NCI-H2227 treated with DMSO at 0.1 percent for 48 hours (cell line): ENCODE measurements at regions not wholly inside any gene's neighbourhood (a gene's known extent, or its start where the extent isn't known, plus 50 kb on each side); places are given as distances from the start of the nearest gene placed in this dataset.
"Not testable (repeated sequence)": the region's sequence is repeated elsewhere in the genome, so short reads cannot be mapped to it uniquely, and the experiment has no call there.

Experiments
- DNase-seq: peaks from one replicate; lab custom pipeline; 2025; lab: John Stamatoyannopoulos, UW

DNA sequence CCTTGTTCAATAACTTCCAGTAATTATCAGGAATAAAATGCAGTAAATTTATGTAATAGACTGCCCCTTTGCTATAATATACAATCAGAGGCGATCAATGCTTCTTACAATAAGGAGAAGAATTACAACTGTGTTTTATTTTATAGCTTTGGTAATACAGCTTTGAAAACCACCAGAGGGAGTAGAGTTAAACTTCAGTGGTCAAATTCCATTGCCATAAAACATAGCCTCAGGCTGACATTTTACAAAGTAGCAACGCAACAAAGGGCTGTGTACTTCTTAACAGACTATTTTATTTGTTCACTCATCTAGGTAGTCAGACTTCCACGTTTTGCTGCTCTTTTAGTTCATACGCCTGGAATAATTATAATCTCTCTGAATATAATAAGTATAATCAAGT lies 58.5 kb downstream of the TEX13C start:
- DNase-seq, result peak; percentile 26

DNA sequence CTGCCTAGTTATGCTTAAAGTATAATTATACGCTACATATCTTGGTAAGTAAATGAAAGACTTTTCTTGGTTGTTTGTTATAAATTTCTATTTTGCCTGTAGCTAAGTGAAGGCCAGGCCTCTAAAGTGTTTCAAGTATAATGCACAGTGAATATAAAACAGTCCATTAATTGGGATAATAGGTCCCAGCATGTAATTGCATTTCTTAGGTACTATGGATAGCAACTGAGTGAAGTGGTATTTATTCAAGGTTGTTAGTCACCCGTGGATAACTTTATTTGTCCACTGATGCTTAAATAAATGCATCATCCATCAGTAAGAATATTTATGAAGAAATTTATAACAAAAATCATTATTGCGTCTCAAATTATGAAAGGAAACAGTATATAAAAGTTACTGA lies 59.1 kb downstream of the TEX13C start:
- DNase-seq, result no peak

DNA sequence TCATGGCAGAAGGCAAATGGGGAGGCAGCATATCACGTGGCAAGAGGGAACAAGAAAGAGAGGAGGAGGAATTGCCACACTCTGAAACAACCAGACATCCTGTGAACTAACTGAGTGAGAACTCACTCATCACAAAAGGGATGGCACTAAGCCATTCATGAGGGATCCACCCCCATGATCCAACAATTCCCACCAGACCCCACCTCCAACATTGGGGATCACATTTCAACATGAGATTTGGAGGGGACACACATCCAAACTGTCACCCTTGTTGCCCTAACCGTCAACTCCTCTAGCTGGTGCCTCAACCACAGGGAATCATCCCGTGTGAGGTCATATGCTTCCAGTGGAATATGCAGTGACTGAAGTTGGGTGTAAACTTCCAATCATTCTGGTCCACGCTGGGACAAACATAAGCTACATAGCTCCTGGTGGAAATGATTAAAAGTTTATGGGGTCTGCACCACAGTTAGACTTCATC lies 62.5 kb downstream of the TEX13C start:
- DNase-seq, result no peak

DNA sequence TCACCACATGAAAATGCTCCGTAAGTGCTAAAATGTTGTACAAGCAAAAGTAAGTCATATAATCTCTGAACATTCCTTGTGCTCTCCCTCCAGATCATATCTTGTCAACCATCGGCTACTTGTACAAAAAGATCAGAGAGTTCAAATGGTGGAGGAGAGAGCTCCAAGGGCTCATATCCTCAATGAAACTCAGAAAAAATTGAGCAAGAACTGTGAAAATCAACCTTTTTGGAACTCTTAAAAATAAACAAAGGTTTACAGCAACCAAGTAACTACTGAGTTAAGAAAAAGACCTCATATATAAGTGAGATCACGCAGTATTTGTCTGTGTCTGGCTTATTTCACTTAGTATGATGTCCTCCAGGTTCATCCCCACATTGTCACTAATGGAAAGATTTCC lies 63.2 kb downstream of the TEX13C start:
- DNase-seq, result no peak

DNA sequence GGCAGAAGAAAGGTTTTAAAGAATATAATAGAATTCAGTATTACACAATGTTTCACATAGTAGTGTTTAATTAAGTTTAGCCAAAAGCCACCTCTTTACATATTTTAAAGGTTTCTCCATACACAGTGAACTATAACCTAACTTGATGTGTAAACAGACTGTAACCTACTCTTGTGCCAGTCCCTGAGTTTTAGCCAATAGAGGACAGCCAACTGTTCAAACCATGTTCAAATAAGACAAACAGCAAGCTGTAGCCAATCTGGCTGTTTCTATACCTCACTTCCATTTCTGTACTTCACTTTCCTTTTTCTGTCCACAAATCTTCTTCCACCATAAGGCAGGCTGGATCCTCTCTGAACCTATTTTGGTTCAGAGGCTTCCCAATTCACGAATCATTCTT lies 65.2 kb downstream of the TEX13C start:
- DNase-seq, result no peak

DNA sequence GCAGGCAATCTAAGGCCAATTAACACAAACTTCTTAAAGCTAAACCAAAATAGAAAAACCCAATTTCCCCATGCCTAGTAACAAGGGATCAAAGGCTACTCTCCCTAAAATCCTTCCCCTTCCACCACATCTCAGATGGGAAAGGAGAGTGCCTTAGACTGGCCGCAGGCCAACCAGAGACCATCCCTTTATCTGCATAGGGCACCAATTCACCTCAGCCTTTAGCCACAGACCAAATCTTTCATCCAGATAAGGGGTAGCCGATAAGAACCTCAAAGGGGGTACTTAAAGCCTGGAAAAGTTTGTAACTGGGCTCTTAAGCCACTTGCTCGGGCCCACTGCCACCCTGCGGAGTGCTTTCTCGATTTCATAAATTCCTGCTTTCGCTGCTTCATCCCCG lies 68.3 kb downstream of the TEX13C start:
- DNase-seq, result no peak

DNA sequence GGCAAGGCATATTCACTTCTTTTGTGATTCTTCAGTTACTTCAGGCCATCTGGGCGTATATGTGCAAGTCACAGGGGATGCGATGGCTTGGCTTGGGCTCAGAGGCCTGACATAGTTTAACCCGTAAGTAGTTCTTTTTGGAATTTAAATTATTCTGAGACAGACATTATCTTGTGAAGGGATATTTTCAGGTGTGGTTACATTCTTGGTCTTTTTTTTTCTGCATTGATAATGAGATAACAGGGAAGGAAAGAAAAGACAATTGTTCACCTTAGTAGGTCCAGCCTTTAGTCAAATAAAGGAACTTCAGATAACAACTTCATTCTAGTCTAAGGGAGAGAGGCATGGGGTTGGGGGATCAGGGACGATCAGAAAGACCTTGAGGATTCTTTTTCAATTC lies 74.8 kb downstream of the TEX13C start:
- DNase-seq, result no peak

DNA sequence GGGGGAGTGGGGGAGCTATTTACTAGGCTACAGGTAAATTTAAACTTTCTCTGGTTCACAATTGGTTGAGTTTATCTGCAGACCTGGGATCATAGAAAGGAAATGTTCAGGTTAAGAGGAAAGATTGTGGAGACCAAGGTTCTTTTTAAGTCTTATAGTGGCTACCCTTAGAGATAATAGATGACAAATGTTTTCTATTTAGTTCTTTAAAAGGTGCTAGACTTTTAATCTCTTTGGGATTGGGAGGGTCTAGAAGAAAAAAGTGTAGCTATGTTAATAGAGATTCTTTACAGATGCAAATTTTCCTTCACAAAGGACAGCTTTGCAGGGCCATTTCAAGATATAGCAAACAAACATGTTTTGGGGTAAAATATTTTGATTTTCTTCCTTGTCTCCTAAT lies 76.0 kb downstream of the TEX13C start:
- DNase-seq, result no peak

DNA sequence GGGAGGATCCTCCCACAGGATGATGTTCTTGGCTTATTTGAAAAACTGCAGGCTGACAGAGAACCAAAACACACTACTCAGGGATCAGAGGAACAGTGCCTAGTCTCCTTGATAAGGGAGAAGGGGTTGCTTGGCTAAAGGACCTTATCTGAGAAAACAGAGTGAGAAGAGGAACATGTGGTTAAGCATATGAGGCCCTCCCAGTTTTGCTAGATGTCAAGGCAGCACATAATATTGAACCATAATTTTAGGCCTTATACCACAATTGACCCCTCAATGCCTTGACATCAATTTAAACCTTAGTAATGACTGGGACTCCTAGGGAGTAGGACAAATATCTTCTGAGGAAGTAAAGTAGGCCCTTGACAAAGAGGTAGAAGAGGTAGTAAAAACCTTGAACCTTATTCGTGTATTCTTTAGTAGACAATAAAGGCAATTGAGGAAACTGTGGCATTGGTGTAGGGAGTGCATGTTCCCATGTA lies 79.3 kb downstream of the TEX13C start:
- DNase-seq, result no peak

DNA sequence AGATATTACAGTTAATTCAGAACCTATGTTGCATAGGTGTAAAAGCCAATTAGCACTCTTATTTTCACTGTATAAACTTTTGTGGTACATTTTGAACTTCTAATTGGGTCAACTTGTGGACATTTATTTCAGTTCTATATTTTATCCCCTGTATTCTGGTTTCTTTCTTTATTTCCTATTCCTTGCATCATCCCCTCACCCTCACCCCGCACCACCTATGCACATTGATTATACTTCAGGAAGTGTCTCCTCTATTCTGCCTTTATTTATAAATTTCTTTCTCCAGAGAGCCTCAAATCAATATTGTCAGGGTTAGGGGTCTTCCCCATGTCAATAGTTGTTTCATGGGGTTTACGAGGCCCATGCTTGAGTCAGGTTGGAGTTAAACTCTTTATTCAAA lies 83.1 kb downstream of the TEX13C start:
- no peak for DNase-seq

DNA sequence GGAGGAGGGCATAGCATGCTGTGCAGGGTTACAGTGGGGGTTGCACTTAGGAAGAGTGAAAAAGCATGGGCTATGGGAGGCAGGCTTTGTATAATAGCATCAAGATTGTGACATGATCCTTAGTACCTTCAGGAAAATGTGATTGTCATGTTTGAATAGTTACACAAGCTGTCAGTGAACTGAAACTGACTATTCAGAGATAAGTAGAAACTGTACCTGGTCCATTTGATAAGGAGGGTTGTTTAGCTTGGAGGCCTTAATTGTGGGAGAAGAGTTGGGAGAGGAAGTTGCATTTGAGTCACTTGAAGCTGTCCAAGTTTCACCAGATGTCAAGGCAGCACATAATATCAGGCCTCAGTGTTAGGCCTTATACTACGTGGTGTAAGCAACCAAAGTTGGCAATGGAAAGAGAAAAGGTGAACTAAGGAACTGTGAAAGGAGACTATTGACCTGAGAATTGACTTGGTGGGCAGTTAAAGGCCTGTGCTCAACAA lies 85.0 kb downstream of the TEX13C start:
- DNase-seq, result no peak

DNA sequence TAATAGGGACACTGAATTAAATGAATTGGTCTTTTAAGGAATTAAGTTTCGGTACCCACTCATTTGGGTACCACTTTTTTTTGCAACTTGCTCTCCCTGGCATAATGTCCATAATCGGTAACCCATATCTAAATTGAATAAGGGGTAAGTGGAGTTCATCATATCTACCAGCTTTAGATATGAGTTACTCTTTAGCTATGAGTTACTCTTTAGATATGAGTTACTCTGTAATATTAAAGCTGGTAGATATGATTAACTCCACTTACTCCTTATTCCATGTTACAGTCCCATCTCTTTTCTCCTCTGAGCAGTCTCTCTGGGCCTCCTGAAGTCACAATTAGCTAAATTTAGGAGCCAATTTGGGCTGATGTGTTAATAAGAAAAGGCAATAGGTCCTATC lies 85.7 kb downstream of the TEX13C start:
- DNase-seq, result no peak

DNA sequence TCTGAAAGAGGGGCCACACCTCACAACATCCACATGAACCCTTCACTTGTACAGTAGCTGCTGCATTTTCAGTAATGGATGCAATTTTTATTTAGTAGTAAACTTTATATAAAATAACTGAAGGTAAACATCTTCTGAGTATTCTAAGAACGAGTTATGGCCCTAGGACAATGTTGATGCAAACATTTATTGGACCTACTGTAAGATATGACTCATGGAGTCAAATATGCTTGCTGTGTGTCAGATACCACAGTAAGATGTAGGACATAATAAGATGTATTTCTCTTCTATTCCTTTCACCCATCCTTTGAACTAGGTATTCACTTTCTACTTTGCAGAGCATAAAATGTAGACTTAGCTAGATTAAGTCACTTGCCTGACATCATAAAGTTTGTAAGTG lies 87.6 kb downstream of the TEX13C start:
- no peak for DNase-seq

DNA sequence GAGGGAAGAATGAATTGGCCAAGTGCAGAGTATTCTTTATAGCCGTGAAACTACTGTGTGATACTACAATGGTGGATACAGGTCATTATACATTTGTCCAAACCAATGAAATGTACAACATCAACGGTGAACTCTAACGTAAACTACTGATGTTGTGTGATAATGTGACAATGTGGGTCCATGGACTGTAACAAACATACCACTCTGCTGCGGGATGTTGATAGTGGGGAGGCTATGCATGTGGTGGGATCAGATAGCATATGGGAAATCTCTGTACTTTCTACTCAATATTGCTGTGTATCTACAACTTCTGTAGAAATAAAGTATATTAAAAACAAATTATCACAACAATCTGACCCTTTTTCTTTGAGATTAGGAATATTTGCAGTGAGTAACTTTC lies 101.1 kb downstream of the TEX13C start:
- DNase-seq, result no peak

DNA sequence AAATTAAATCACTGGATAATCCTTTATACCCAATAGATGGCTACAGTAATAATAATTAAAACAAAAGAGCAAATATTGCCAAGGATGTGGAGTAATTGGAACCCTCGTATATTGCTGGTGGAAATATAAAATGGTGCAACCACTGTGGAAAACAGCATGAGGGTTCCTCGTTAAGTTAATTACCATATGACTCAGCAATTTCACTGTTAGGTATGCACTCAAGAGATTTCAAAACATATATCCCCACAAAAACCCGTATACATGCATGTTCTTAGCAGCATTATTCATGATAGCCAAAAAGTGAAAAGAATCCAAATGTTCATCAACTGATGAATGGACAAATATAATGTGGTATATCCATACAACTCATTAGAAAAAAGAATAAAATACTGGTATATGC lies 103.3 kb downstream of the TEX13C start:
- DNase-seq, result no peak

DNA sequence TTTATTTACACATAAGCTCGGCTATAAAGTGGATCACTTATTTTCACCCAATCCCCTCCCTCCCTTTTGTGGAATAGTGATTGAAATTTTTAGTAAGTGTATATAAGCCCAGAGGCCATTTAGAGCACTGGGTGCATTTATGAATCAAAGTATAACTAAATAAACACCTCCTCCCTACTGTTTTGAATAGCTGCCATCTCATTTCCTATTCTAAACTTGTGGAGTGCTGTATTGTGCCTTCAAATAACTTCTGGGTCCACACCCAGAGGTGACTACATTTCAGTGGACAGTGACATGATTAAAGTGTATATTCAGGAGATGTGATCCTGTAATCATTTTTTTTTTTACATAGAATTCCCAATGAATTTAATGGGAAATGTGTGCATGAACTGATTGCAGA lies 104.9 kb downstream of the TEX13C start:
- no peak for DNase-seq

DNA sequence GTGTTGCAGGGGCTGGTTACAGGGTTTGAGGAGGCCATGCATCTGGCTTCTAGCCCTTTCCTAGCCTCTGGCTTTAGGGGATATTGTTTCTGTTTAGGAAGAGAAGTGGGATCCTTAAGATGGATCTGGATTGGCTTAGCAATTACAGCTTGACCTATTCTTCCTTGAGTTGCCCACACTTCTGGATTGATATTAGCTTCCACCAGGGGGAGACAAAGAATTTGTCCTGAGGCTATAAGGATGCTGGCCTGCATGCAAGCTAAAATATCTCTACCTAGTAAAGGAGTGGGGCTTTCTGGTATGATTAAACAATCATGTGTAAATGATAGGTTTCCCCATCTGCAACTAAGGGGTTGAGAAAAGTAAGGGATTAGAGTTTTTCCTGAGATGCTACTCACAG lies 117.2 kb downstream of the TEX13C start:
- no peak for DNase-seq

DNA sequence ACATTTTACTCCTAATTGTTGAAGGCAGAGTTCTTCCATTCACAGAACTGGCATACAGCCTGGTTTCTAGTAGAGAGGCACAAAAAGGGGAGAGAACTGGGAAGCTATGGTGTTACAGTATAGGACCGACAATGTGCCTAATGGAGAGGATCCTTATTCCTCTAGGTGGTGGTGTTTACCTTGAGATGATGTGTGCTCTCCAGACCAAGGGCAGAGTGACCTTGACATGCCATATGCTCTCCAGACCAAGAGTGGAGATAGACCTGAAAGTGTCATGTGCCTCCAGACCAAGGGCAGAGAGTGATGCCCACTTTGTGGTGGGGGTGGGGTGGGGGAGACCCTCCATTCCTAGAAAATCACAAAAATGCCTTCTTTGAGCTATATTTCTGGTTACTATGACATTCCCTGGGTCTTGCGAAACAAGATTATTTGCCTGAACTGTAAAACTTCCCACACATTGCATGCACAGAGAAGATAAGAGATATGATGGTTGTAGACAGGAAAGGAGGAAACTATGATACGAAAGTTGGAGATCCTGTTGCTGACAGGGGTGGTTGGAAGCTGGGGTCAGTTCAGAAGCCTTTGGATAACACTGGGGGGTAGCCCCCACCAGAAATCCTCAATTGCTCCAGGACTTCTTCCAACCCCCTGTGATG lies 119.7 kb downstream of the TEX13C start:
- DNase-seq, result no peak

DNA sequence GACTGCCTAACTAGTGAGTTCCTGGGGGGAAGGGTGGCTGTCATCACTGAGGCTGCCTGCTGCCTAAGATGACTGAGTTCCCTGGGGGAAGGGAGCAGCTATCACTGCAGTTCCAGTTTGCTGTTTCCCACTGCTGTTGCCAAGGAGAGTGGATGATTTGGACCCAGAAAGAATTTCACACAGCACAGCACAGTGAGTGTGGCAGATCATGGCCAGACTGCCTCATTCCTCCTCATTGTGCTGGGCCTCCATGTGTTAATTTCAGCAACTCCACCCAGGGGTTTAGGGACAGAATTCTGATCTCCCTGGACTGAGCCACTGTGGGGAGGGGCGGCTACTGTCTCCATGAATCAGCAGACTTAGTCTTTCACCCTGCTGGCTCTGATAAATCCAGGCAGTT lies 125.0 kb downstream of the TEX13C start:
- DNase-seq, result no peak

DNA sequence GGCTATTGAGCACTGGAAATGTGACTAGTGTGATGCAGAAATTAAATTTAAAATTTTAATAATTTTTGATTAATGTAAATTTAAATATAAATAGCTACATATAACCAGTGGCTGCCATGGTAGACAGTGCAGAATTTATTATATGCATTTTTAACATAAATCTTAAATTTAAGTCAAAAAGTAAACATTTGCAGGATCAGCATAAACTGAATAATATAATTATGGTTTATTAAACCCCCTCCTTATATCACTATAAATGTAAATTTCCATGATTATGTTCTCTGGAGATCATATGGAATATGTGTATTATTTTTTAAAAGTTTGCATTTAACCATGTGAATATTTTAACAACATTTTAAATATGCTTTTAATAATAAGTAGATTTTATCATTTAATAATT lies 155.8 kb downstream of the TEX13C start:
- DNase-seq, result no peak

DNA sequence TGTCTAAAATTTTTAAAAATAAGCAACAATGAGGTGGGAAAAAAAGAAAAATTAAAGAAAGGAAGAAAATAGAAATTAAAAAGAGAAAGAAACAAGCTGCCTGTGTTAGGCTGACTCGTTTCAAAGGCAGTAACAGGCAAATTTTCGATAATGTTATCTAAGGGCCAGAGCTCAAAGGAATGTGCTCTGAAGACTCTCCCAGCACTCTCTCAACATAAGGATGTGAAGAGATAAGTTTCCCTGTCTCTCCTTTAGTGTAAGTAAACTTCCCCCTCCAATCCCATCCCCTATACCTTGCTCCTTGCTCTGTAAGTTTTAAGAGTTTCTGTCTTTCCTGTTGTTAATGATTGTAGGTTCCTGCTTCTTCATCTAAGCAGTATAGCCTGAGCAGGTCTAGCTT lies 172.8 kb downstream of the TEX13C start:
- DNase-seq, result no peak

DNA sequence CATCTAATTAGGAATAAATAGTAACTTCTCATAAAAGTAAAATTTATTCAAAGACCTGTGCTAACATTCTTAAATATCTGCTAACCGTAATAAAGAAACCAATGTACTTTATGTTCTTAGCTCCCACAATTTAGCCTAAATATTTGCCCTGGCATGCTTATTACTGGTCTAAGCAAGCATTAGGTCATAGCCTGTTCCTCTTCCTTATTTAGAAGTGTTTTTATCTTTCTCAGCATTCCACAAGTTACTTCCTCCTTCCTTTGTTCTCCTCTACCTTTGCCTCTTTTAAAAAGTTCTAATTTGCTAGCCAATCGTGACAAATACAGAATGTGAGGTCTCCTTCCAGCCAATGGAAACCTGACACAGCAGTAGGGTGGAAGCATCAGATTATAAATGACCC lies 173.3 kb downstream of the TEX13C start:
- DNase-seq, result not testable (repeated sequence)

DNA sequence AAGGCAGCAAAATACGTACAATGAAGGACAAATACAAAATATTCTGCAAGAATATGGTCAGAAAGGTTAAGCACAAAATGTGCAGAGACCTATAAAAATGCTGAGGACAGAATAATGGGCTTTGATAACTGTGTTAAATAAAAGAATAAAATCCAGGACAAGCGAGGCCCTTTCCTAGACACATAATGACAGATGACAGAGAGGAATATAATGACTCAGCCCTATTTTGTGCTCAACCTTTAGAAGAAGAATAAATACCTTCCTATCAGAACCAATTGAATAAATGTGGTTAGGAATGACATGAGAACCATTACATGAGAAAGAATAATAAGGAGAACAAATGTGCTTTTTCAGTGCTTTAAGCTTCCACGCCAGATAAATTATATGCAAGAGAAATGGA lies 178.0 kb downstream of the TEX13C start:
- DNase-seq, result no peak

DNA sequence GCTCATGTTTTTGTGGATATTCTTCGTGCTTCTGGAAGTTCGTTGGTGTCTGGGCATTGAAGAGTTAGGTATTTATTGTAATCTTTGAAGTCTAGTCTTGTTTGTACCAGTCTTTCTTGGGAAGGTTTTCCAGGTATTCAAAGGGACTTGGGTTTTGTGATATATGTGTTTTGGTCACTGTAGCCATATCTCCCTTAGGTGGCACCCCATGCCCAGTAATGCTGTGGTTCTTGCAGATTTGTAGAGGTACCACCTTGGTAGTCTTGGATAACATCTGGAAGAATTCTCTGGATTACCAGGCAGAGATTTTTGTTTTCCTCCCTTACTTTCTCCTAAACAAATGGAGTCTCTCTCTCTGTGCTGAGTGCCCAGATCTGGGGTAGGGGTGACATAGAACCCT lies 184.1 kb downstream of the TEX13C start:
- no peak for DNase-seq
